ES-I3 (cell line): ENCODE measurements at regions not wholly inside any gene's neighbourhood (a gene's known extent, or its start where the extent isn't known, plus 50 kb on each side); places are given as distances from the start of the nearest gene placed in this dataset.
"Not testable (repeated sequence)": the region's sequence is repeated elsewhere in the genome, so short reads cannot be mapped to it uniquely, and the experiment has no call there.

Experiments
- H3K36me3 ChIP-seq: 2 replicates; pipeline ENCODE4 v1.6.1; 2013; ENCODE audit warnings: mild to moderate bottlenecking, low read length, control low read depth, moderate library complexity; ENCODE audit not compliant: insufficient read depth
- H3K4me1 ChIP-seq: 2 replicates; pipeline ENCODE4 v1.6.1; 2013; ENCODE audit warnings: mild to moderate bottlenecking, control low read depth, low read length; ENCODE audit not compliant: insufficient read depth
- H3K9ac ChIP-seq: 2 replicates; pipeline ENCODE4 v1.6.1; 2013; ENCODE audit warnings: low read depth, mild to moderate bottlenecking, low read length, moderate library complexity
- H3K9me3 ChIP-seq: 2 replicates; pipeline ENCODE4 v1.6.1; 2013; ENCODE audit warnings: mild to moderate bottlenecking, low read length, moderate library complexity; ENCODE audit not compliant: control insufficient read depth, insufficient read depth

DNA sequence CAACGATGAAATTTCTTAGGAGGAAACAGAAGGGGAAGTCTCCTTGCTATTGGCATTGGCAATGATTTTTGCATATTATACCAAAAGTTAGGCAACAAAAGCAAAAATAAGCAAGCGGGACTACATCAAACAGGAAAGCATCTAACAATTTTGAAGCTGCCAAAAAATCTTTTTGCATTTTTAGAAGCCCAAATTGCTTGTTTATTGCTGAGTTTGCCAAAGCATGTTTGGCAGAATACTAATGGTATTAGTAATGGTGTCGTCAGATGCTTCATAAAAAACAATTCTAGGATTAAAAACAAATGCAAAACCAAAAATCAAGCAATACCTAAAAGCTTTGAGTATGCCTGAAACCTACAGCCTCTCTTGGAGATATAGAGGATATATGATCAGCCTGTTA is 80.0 kb downstream of the GALR1 start:
- Histone ChIP-seq H3K4me1 (no peaks in the 10 kb centered on the region), H3K36me3 (no peaks in the 10 kb centered on the region), H3K9me3 (no peaks in the 10 kb centered on the region), H3K9ac (no peak overlapping the region)

DNA sequence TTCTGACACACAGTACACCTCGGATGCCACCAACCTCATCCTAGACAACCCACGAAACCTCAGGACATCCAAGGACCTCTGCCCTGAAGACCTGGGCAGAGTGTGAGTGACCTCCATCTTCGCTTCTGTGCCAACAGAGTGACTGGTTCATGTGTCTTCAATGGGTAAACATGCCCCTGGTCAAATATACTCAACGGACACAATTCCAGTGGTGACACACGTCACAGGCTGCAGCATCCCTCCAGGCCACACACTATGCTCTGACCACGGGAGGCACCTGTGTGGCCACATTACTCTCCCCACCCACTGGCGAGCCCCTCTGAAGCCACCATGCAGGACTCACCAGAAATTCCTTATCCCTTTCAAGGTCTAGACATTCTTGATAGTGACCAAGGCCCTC is 85.2 kb downstream of the GALR1 start:
- Histone ChIP-seq H3K9ac (no peak overlapping the region), H3K9me3 (no peaks in the 10 kb centered on the region), H3K4me1 (no peaks in the 10 kb centered on the region), H3K36me3 (no peaks in the 10 kb centered on the region)

DNA sequence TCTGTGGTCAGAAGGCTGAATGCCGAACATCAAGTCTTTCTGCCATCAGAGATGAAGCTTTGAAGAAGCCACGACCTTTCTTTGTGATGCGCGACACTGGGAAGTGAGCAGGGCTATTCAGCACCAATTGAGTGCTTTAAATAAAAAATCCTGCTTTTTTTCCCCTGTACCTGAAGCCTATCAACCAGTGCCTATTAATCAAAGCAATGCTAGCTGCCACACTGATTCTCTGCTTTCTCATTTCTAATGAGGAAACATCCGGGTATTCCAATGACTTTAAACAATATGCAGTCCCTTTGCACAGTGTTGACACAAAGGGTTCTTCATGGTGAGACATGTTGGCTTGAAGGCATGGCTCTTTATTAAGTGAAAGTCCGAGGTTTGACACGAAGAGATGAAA is 88.0 kb downstream of the GALR1 start:
- H3K9me3 ChIP-seq, result no peaks in the 10 kb centered on the region
- no peak overlapping the region for H3K9ac ChIP-seq
- no peaks in the 10 kb centered on the region for H3K36me3 ChIP-seq
- no peaks in the 10 kb centered on the region for H3K4me1 ChIP-seq

DNA sequence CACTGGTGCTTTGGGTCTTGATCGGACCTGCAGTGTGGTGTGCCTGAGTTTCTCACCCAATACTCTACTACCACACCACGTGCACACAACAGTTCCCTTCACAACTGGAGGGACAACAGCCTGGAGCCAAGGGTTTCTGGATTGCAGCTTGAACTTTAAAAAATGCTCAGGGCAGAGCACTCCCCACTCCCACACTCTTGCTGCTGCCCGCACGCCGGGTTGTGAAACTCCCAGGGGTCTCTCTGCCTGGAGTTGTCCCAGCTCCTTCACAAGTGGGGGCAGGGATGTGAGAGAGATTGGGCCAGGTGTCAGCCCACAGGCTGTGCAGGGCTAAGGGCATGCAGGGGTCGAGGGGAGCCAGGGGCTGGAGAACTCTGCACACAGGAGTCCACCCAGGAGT is 89.4 kb downstream of the GALR1 start:
- no peak overlapping the region for H3K9ac ChIP-seq

DNA sequence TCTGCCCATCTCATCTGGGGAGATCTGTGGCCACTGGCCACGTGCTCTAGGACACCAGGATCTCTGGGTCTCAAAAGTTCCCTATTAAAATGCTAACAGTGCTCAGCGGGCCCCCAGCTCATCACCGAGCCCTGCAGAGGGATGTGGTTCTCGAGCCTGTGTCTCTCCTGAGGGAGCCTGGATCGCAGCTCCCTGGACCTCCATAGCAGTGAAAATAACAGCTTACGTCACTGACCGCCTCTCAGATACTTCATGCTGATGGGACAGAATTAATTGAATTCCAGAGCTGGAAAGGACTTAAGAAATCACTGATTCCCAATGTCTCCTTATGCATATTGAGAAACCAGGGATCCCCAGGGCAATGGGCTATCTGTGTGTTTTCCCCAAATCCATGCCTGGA is 90.0 kb downstream of the GALR1 start:
- H3K36me3 ChIP-seq, result no peaks in the 10 kb centered on the region

More for the DNA sequence above, 89.4 kb downstream of the GALR1 start:
- H3K4me1 ChIP-seq, result no peaks in the 10 kb centered on the region
- no peaks in the 10 kb centered on the region for H3K9me3 ChIP-seq
- no peaks in the 10 kb centered on the region for H3K36me3 ChIP-seq

DNA sequence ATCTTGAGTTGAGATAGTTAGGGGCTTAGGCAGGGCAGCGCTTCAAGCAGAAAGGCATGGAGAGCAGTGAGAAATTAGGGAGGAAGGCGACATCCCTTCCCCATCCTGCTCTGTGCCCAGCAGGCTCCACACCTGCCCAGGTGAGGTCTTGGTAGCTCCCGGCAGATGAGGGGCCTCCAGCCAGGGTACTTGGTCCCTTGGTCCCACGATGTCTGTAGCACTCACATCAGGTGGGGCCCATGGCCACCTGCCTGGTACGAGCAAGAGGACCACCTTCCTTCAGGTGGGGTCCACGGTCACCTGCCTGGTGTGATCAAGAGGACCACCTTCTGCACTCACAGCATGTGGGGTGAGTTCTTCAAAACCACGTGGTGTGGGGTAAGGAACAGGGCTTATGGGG is 91.2 kb downstream of the GALR1 start:
- Histone ChIP-seq H3K9me3 (no peaks in the 10 kb centered on the region), H3K9ac (no peak overlapping the region), H3K4me1 (no peaks in the 10 kb centered on the region), H3K36me3 (no peaks in the 10 kb centered on the region)

More for the DNA sequence above, 90.0 kb downstream of the GALR1 start:
- Histone ChIP-seq H3K4me1 (no peaks in the 10 kb centered on the region), H3K9ac (no peak overlapping the region), H3K9me3 (no peaks in the 10 kb centered on the region)

DNA sequence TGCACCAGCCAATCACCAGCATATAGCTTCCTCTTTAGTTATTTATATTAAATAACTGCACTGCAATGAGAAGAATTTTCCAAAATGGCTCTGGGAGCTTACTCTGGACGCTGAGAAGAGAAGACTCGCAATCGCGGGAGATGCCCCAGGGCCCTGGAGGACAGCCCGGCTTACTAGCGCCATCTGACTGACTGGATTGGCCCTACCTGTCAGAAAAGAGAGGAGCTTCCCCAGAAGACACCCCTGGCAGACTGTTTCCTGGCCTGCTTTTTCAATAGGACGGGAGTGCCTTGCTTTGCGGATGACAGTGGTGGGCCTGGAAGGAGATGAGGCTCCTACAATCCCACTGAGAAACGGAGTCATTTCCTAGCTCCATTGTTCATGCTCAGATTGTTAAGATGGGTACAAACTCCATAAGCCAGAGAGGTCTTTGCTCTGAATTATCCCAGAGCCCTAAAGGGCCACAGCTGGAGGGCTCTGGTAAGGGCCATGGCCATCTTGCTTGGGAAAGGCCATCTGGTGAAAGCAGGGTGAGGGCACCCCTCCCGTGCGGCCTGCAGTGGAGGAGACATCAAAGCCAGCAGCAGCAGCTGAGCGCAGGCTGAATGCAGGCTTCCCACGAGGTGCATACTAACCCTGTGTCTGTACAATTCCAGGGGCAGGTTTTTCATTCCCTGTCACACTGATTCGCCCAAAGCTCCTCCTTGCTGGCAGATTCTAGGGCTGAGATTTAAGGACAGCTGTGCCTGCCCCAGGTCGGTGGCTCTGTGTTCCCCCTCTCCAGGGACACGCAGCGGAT is 92.1 kb downstream of the GALR1 start:
- Histone ChIP-seq H3K4me1 (no peaks in the 10 kb centered on the region), H3K36me3 (no peaks in the 10 kb centered on the region), H3K9ac (no peak overlapping the region), H3K9me3 (no peaks in the 10 kb centered on the region)

DNA sequence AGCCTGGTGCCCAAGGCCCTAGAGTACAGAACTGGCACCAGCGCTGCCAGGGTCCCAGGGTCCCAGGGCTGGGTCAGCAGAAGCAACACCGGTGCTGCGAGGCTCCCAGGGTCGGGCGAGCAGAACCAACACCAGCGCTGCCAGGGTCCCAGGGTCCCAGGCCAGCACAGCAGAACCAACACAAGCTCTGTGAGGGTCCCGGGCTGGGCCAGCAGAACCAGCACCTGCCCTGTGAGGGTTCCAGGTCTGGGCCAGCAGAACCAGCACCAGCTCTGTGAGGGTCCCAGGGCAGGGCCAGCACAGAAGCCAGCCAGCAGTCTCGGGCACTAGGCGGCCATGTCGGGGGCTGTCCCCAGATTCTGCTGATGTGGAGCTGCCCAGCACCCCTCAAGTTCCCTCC is 93.1 kb downstream of the GALR1 start:
- Histone ChIP-seq H3K9ac (no peak overlapping the region), H3K36me3 (no peaks in the 10 kb centered on the region), H3K4me1 (no peaks in the 10 kb centered on the region), H3K9me3 (no peaks in the 10 kb centered on the region)

DNA sequence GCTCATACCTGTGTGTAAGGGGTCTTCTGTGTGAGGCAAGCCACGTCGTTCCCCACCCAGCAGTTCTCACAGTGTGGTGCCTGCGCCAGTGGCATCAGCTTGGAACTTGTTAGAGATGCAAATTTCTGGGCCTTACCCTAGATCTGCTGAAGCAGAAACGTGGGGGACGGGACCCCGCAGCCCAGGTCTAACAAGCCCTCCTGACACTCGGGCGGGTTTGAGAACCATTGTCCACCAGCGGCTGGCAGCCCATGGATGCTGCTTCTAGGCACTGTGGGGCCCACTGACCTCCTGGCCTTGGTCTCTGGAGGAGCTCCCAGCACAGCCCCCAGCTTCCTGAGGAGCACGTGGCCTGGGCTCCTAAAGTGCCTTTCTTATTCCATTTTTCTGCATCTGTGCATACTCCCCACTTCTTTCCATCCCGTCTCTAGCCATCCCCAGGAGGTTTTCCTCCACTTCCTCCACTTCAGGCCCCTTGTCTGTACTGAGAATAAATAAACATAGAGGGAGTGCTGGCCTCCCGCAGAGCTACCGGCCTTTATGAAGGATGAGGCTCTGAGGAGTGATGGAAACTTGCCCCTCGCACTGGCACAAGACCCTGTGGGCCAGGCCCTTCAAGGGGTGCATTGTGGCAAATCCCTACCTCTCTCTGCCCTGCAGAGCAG is 94.3 kb downstream of the GALR1 start:
- H3K36me3 ChIP-seq, result no peaks in the 10 kb centered on the region

DNA sequence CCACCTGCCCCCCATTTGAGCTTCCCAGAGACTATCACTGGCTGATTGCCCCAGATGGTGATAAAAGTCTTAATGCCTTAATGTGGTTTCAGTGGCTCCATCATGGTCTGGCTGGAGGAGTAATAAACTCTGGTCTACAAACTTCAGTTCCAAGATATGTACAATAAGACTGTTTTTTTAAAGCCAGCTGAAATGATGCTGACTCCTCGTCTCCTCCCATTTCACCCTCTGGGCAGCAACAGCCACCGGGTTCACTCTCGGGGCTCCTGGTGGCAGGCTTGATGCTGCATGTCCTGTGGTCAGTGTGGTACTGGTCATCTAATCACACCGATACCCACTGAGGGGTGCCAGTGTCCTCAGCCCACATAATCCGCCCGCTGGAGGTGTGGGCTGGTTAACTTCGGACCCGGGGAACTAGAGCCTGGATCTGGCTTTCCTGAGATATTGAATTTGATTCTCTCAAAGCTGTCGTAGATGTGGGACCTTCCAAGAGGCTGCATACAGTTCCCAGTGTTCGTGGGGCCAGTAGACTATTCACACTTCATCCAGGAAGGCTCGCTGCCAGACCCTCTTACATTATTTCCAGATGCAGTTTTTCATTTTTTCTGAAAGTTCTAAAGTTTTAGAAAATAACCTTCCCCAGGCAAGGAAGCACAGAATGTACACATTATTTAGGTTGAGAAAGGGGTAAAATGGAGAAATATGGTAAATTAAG is 95.3 kb downstream of the GALR1 start:
- no peaks in the 10 kb centered on the region for H3K4me1 ChIP-seq
- no peaks in the 10 kb centered on the region for H3K9me3 ChIP-seq

More for the DNA sequence above, 94.3 kb downstream of the GALR1 start:
- H3K9ac ChIP-seq, result no peak overlapping the region
- H3K4me1 ChIP-seq, result no peaks in the 10 kb centered on the region
- no peaks in the 10 kb centered on the region for H3K9me3 ChIP-seq

DNA sequence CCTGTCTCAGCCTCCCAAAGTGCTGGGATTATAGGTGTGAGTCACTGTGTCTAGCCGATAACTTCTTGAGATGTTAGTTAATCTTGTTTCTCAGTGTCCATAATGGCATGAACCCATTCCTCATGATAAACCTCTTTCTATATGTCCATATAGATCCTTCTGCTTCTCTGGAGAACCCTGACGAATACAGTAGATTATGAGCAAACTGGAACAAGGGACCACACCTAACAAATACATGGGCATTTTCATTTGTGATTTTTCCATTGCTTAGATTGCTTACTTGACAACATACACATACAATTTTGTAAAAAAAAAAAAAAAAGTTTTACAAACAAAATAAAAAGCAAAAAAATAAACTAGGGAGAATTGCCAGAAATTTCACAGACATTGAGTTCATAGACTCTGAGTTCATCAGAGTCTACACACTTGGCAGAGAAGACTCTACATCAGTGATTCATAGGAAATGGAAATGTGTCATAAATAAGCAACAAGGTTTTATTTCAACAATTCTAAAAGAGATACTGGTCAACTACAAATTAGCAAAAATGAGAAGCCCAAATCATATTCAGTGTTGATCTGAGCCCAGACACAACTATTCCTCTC is 96.7 kb downstream of the GALR1 start:
- Histone ChIP-seq H3K9me3 (no peaks in the 10 kb centered on the region), H3K9ac (no peak overlapping the region), H3K36me3 (no peaks in the 10 kb centered on the region), H3K4me1 (no peaks in the 10 kb centered on the region)

More for the DNA sequence above, 95.3 kb downstream of the GALR1 start:
- no peak overlapping the region for H3K9ac ChIP-seq
- no peaks in the 10 kb centered on the region for H3K36me3 ChIP-seq

DNA sequence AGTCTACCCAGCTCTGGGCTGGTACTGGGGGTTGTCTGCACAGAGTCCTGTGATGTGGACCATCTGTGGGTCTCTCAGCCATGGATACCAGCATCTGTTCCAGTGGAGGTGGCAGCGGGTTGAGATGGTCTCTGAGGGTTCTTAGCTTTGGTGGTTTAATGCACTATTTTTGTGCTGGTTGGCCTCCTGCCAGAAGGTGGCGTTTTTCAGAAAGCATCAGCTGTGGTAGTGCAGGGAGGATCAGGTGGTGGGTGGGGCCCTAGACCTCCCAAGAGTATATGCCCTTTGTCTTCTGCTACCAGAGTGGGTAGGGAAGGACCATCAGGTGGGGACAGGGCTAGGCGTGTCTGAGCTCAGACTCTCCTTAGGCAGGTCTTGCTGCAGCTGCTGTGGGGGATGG is 103.7 kb downstream of the GALR1 start:
- not testable (repeated sequence) for H3K36me3 ChIP-seq, H3K4me1 ChIP-seq, H3K9ac ChIP-seq, H3K9me3 ChIP-seq

DNA sequence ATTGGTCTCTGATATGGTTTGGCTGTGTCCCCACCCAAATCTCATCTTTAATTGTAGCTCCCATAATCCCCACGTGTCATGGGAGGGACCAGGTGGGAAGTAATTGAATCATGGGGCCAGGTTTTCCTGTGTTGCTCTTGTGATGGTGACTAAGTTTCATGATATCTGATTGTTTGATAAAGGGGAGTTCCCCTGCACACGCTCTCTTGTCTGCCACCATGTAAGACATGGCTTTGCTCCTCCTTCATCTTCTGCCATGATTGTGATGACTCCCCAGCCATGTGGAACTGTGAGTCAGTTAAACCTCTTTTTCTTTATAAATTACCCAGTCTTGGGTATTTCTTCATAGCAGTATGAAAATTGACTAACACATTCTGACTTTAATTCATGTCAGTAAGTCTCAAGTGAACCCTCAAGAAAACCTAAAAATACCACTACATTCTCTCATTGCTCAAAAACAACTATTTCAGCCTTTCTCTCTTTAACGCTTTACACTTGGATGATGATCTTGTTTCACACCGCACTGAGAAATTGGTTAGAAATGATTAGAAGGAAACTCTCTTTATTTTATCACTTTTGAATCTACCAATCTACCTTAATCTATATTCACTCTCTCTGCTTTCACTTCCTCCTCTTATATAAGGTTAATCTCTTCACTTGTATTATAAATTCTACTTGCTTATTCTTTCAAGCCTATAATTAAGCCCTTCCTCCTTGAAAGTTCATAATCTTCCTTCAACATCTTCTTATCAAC is 110.1 kb downstream of the GALR1 start:
- no peaks in the 10 kb centered on the region for H3K36me3 ChIP-seq
- peaks cover 4% of the 10 kb centered on the region; the same call in 1 of the 2 replicates for H3K9me3 ChIP-seq
- H3K4me1 ChIP-seq, result no peaks in the 10 kb centered on the region
- H3K9ac ChIP-seq, result no peak overlapping the region
